ENCODE measurements at regions not wholly inside any gene's neighbourhood (a gene's known extent, or its start where the extent isn't known, plus 50 kb on each side); places are given as distances from the start of the nearest gene placed in this dataset.

DNA sequence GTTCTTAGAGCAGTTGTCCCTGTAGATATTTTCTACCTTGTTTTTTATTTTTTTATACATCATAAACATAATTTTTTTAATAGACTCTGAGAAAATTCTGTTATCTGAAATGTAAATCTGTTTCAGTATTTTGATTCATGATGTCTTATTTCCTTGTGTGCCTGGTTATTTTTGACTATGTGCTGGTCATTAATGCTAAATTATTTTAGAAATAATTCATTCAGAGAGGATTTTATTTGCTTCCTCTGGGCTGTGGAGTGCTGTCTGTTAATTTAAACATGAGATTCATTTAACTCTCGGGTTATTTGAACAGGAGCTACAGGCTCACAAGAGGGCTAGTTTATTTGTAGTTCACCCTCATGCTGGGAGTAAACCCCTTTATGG is 124.3 kb upstream of the PITX1 start:
- TF ChIP-seq POLR2AphosphoS5 (IDR thresholded peaks at IDR 0.05) (no peak), EP300 (IDR thresholded peaks at IDR 0.05; ENCODE audit: low read depth) (no peak), POLR2A (IDR thresholded peaks at IDR 0.05) (no peak)
- TF ChIP-seq, protein P1, sequence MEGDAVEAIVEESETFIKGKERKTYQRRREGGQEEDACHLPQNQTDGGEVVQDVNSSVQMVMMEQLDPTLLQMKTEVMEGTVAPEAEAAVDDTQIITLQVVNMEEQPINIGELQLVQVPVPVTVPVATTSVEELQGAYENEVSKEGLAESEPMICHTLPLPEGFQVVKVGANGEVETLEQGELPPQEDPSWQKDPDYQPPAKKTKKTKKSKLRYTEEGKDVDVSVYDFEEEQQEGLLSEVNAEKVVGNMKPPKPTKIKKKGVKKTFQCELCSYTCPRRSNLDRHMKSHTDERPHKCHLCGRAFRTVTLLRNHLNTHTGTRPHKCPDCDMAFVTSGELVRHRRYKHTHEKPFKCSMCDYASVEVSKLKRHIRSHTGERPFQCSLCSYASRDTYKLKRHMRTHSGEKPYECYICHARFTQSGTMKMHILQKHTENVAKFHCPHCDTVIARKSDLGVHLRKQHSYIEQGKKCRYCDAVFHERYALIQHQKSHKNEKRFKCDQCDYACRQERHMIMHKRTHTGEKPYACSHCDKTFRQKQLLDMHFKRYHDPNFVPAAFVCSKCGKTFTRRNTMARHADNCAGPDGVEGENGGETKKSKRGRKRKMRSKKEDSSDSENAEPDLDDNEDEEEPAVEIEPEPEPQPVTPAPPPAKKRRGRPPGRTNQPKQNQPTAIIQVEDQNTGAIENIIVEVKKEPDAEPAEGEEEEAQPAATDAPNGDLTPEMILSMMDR (IDR thresholded peaks at IDR 0.05), result no peak
